Heart left ventricle (tissue), 16 donors: ENCODE measurements at regions not wholly inside any gene's neighbourhood (a gene's known extent, or its start where the extent isn't known, plus 50 kb on each side); places are given as distances from the start of the nearest gene placed in this dataset.

ENCODE experiments used
- ATAC-seq, 4 donors: fragments of 200-7000 bp; cut with Tn5 transposase; one replicate each; pipeline ENCODE4 v1.9.1; 2020 to 2022; ENCODE audit warnings: moderate library complexity in 4 of 4, mild to moderate bottlenecking in 3 of 4, moderate number of reproducible peaks in 1 of 4
- DNase-seq, 5 donors: peaks; one replicate each; pipeline ENCODE4 v3.0.0-alpha.2; 2020
- H3K27ac ChIP-seq, 12 donors: fragments of 200-600 bp; sonication (generic) in 4 of 12; one replicate each; pipeline versions ENCODE4 v1.5.0 to v1.8.0; 2016 to 2022; ENCODE audit warnings: mild to moderate bottlenecking in 2 of 12
- H3K27me3 ChIP-seq, 9 donors: fragments of 200-600 bp; sonication (generic) in 2 of 9; one replicate each; pipeline versions ENCODE4 v1.5.1 to v1.8.0; 2016 to 2022; ENCODE audit warnings: mild to moderate bottlenecking in 3 of 9
- H3K36me3 ChIP-seq, 9 donors: fragments of 200-600 bp; sonication (generic) in 2 of 9; one replicate each; pipeline versions ENCODE4 v1.5.0 to v1.8.0; 2018 to 2022; ENCODE audit warnings: mild to moderate bottlenecking in 2 of 9
- H3K4me1 ChIP-seq, 12 donors: fragments of 200-600 bp; sonication (generic) in 4 of 12; one replicate each; pipeline versions ENCODE4 v1.5.0 to v1.8.0; 2016 to 2022; ENCODE audit warnings: mild to moderate bottlenecking in 3 of 12
- H3K4me3 ChIP-seq, 12 donors: fragments of 200-600 bp; sonication (generic) in 4 of 12; one replicate each; pipeline versions ENCODE4 v1.5.0 to v1.8.0; 2017 to 2022; ENCODE audit warnings: mild to moderate bottlenecking in 9 of 12, moderate library complexity in 4 of 12
- H3K9me3 ChIP-seq, 12 donors: fragments of 200-600 bp; sonication (generic) in 4 of 12; one replicate each; pipeline versions ENCODE4 v1.5.0 to v1.8.0; 2016 to 2022; ENCODE audit warnings: mild to moderate bottlenecking in 1 of 12
- POLR2A ChIP-seq, 2 donors: fragments of 450-650 bp; IDR thresholded peaks; one replicate each; pipeline ENCODE4 v1.6.1; 2017; ENCODE audit warnings: antibody characterized with exemption in 2 of 2, mild to moderate bottlenecking in 2 of 2, moderate library complexity in 2 of 2
- WGBS, 4 donors: extraction: QIAGEN DNeasy Blood & Tissue Kit in 2 of 4; methylation state at CpG; one replicate each; pipeline versions ENCODE4 v1.1.5 to v1.1.7; 2013 to 2018; 5-methylcytosine and 5-hydroxymethylcytosine counted together
- intact Hi-C, 10 donors: fragments of 100-400 bp; cut with DNase I; formaldehyde crosslinking; loops; one replicate each; pipeline versions ENCODE4 v1.11.1 to v1.14.2; 2022
- TF ChIP-seq, protein P1 (sequence below), 12 donors: fragments of 200-600 bp; sonication (generic) in 4 of 12; IDR thresholded peaks; one replicate each; pipeline versions ENCODE4 v1.5.0 to v1.8.0; 2018 to 2022; ENCODE audit warnings: antibody characterized with exemption in 12 of 12, mild to moderate bottlenecking in 5 of 12
- donor health status: ischemic (EF 13 %, LVEDD 7.1; RV severe dilation, severe dysfunction).
- donor health status: healthy with polysubstance abuse.
- donor health status: DM: no; HTN: yes; CAD: no.
- donor health status: DM: no; HTN: no; CAD: no.
- donor health status: ischemic (EF 25% LVEDD 6.9; RV normal size, moderate dysfunction).
- donor health status: ischemic (EF 25% LVEDD 5.7; RV mildly dilated, moderate dysfunction).
- donor health status: healthy.
- donor health status: DM: yes; HTN: yes; CAD: no.
- donor health status: ischemic (EF 35%, LVEDD 5.7; RV mildly dilated, moderate dysfunction).
- donor health status: nonischemic (EF 11% LVEDD 7.7; RV severe dilation, severe dysfunction).
- donor health status: DM: yes; HTN: yes; CAD: no.
- donor health status: PGD.
- donor health status: ischemic (EF 29% LVEDD 5.4; RV normal size, mild dysfunction).
- donor health status: nonischemic (EF 23%, LVEDD 6.1; RV moderate dilation, normal function).

DNA sequence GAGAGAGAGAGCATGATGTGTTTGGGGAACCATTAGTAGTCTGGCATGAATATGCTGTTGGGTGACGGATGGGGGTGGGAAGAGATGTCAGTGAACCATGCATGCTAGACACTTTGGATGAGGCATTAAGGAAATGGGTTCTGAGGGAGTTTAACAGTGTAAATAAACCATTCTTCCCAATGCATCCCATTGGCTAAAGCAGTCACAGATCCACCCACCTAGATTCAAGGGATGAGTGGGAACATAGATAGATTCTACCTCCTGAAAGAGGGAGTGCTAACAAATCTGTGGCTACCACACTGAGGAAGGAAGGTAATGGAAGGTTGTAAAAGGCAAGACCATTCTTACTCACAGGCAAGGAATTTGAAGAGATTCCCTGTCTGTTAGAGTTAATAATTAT, 129.8 kb upstream of the CACNA1E start:
- intact Hi-C loops, result no loop called here
- H3K27ac ChIP-seq, result no peak overlapping the region

DNA sequence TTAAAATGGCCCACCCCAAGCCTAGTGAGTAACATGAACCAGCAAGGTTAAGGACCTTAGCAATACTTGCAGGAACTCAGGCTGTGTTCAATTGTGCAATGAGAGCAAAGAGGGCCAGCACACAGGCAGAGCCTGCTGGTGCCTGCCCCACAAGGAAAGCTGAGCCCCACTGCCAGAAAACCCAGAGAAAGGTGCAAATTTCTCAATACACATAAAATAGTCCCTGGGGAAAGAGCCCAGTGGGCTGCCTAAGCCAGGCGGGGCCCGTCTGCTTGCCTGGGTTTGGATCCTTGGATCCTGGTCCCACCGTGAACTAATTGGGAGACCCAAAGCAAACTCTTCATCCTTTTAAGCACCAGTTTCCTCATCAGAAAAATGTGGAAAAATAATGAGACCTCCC, 128.5 kb upstream of the CACNA1E start:
- no peak overlapping the region for H3K4me3 ChIP-seq
- TF ChIP-seq POLR2A (IDR thresholded peaks at IDR 0.05), result no peak
- TF ChIP-seq, protein P1, sequence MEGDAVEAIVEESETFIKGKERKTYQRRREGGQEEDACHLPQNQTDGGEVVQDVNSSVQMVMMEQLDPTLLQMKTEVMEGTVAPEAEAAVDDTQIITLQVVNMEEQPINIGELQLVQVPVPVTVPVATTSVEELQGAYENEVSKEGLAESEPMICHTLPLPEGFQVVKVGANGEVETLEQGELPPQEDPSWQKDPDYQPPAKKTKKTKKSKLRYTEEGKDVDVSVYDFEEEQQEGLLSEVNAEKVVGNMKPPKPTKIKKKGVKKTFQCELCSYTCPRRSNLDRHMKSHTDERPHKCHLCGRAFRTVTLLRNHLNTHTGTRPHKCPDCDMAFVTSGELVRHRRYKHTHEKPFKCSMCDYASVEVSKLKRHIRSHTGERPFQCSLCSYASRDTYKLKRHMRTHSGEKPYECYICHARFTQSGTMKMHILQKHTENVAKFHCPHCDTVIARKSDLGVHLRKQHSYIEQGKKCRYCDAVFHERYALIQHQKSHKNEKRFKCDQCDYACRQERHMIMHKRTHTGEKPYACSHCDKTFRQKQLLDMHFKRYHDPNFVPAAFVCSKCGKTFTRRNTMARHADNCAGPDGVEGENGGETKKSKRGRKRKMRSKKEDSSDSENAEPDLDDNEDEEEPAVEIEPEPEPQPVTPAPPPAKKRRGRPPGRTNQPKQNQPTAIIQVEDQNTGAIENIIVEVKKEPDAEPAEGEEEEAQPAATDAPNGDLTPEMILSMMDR (IDR thresholded peaks at IDR 0.05), result no peak
- WGBS, 4 donors, result 98 to 100% (median 99%) methylated on average over 3 of the region's 3 CpGs
- no peaks in the 10 kb centered on the region for H3K36me3 ChIP-seq
- no peaks in the 10 kb centered on the region for H3K9me3 ChIP-seq
- no peak for ATAC-seq
- peaks cover 0 to 16% (median 9%) of the 10 kb centered on the region in 12 donors for H3K4me1 ChIP-seq
- no peak for DNase-seq
- no peak overlapping the region for H3K27ac ChIP-seq
- intact Hi-C loops, result no loop called here
- peaks cover 0 to 3% (median 0%) of the 10 kb centered on the region in 9 donors for H3K27me3 ChIP-seq

More for the DNA sequence above, 129.8 kb upstream of the CACNA1E start:
- Histone ChIP-seq H3K9me3 (no peaks in the 10 kb centered on the region), H3K36me3 (no peaks in the 10 kb centered on the region), H3K4me1 (peaks cover 0 to 16% (median 9%) of the 10 kb centered on the region in 12 donors), H3K4me3 (no peak overlapping the region), H3K27me3 (peaks cover 0 to 3% (median 0%) of the 10 kb centered on the region in 9 donors)
- whole genome bisulfite sequencing, 4 donors, result 89 to 93% (median 92%) methylated on average over 1 of the region's 1 CpG
- TF ChIP-seq, protein P1 (IDR thresholded peaks at IDR 0.05), result no peak
- TF ChIP-seq POLR2A (IDR thresholded peaks at IDR 0.05), result no peak
- no peak for ATAC-seq
- no peak for DNase-seq

DNA sequence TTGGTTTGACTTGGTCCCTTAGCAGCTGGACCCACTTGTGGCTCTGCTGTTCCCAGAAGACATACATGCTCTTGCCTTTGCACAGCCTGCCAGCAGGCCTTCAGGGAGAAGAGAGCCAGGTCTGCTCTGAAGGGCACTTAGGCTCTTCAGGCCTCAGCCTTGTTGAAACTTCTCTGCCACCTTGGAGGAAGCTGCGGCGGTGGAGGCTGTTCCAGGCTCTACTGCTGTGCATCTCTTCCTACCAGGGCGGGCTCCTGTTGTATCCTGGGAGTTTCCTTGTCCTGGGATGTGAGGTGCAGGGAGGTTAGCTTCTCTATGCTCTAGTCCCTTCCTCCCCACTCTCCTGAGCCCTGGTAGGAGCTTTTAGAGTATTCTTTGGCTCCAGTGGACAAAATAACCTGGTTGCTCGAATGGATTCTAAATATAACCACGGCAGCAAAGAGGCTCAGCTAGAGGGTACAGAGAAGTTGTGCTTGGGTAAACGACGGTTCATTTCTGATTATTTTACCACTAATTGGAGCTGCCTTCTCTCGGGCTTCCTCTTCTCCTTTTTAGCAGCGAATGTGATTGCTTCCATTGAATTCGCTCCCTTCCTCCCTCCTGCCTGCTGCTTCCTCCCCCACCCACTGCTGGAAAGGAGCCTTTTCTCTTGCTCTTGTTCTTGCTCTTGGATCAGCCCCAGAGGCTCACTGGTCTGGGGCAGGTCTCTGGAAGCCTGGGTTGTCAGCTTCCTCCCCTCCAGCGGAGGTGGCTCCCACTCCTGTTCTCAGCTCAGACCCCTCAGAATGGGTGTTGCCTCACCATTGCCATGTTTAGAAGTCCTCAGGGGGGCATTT, 126.6 kb upstream of the CACNA1E start:
- WGBS, 4 donors, result 33 to 37% (median 34%) methylated on average over 11 of the region's 11 CpGs
- ATAC-seq, result peak in 3 of 4 donors; percentile 26 to 55 (median 40)

DNA sequence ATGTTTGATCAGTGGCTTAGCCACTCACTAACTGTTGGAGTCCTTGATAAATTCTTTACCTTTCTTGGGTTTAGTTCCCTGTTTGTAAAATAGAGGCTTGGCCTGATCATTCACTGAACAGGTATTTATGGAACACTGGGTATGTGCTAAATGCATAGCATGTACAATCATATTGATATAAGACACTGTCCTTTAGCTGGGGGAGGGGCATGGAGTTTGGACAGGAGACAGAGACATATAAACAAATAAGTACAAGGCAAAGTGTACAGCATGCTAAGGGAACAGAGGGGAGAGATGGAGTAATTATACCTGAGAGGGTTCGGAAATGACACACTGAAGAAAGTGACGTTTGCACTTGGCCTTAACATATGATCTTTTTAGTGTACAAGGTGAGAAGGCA, 124.3 kb upstream of the CACNA1E start:
- Histone ChIP-seq H3K9me3 (no peaks in the 10 kb centered on the region), H3K4me3 (no peak overlapping the region), H3K36me3 (no peaks in the 10 kb centered on the region), H3K27me3 (peaks cover 0 to 9% (median 0%) of the 10 kb centered on the region in 9 donors), H3K27ac (no peak overlapping the region), H3K4me1 (peaks cover 0 to 16% (median 9%) of the 10 kb centered on the region in 12 donors)
- no peak for DNase-seq
- 88 to 94% (median 91%) methylated on average over 2 of the region's 2 CpGs for WGBS, 4 donors
- TF ChIP-seq, protein P1 (IDR thresholded peaks at IDR 0.05), result no peak
- TF ChIP-seq POLR2A (IDR thresholded peaks at IDR 0.05), result no peak
- ATAC-seq, result no peak
- intact Hi-C loops, result no loop called here

More for the DNA sequence above, 126.6 kb upstream of the CACNA1E start:
- no peaks in the 10 kb centered on the region for H3K9me3 ChIP-seq
- H3K27ac ChIP-seq, result peak overlapping the region in 3 of 12 donors; percentile 11 to 37 (median 22)
- H3K36me3 ChIP-seq, result no peaks in the 10 kb centered on the region
- no peak overlapping the region for H3K4me3 ChIP-seq
- TF ChIP-seq, protein P1 (IDR thresholded peaks at IDR 0.05), result no peak
- no peak for TF ChIP-seq POLR2A (IDR thresholded peaks at IDR 0.05)
- DNase-seq, result no peak
- H3K4me1 ChIP-seq, result peaks cover 0 to 16% (median 9%) of the 10 kb centered on the region in 12 donors
- peaks cover 0 to 6% (median 0%) of the 10 kb centered on the region in 9 donors for H3K27me3 ChIP-seq
- intact Hi-C loops, result no loop called here
